WTC11 (cell line): ENCODE measurements at regions not wholly inside any gene's neighbourhood (a gene's known extent, or its start where the extent isn't known, plus 50 kb on each side); places are given as distances from the start of the nearest gene placed in this dataset.

Experiments used
- ATAC-seq: fragments of 200-7000 bp; cut with Tn5 transposase; 2 replicates; pipeline ENCODE4 v1.10.0; 2021; ENCODE audit warnings: mild to moderate bottlenecking, moderate library complexity
- CTCF ChIA-PET: fragments of 300-600 bp; sonication (Branson Sonifier 250); formaldehyde crosslinking; loops from one replicate; lab custom pipeline; 2021; ENCODE audit warnings: antibody characterized with exemption; lab: Charles Lee
- POLR2A ChIA-PET: fragments of 350-600 bp; sonication (Branson Sonifier 250); formaldehyde crosslinking; loops from one replicate; lab custom pipeline; 2021; ENCODE audit warnings: antibody characterized with exemption; lab: Charles Lee
- DNase-seq: peaks from one replicate; pipeline ENCODE4 v3.0.0; 2021; ENCODE audit warnings: low spot score
- H3K27ac Mint-ChIP-seq: 2 replicates; pipeline ENCODE4 v1.8.0; 2021; ENCODE audit warnings: mixed read lengths
- H3K27me3 Mint-ChIP-seq: 2 replicates; pipeline ENCODE4 v1.8.0; 2021; ENCODE audit warnings: low read depth, mild to moderate bottlenecking, moderate library complexity, mixed read lengths
- H3K36me3 Mint-ChIP-seq: 2 replicates; pipeline ENCODE4 v1.8.0; 2021; ENCODE audit warnings: mixed read lengths
- H3K4me1 Mint-ChIP-seq: 2 replicates; pipeline ENCODE4 v1.8.0; 2022; ENCODE audit warnings: mixed read lengths
- H3K4me3 Mint-ChIP-seq: 2 replicates; pipeline ENCODE4 v1.8.0; 2021; ENCODE audit warnings: mild to moderate bottlenecking, moderate library complexity, mixed read lengths
- H3K9me3 Mint-ChIP-seq: 2 replicates; pipeline ENCODE4 v1.8.0; 2021; ENCODE audit warnings: mixed read lengths
- CREM ChIP-seq: sonication (generic); formaldehyde crosslinking; IDR thresholded peaks from 2 replicates; pipeline ENCODE4 v1.8.1; 2022; ENCODE audit warnings: mild to moderate bottlenecking, missing genetic modification reagents, moderate library complexity
- EMX1 ChIP-seq: fragments of 250-450 bp; sonication (Bioruptor Pico); IDR thresholded peaks from 2 replicates; pipeline ENCODE4 v1.8.0; 2021; ENCODE audit warnings: mild to moderate bottlenecking
- ETV6 ChIP-seq: sonication (generic); formaldehyde crosslinking; IDR thresholded peaks from 2 replicates; pipeline ENCODE4 v1.8.1; 2022; ENCODE audit warnings: mild to moderate bottlenecking, missing genetic modification reagents
- GTF2I ChIP-seq: fragments of 250-450 bp; sonication (Bioruptor Pico); conservative IDR thresholded peaks from 2 replicates; pipeline ENCODE4 v1.4.0; 2021; ENCODE audit warnings: mild to moderate bottlenecking
- NFATC4 ChIP-seq: fragments of 250-450 bp; sonication (Bioruptor Pico); IDR thresholded peaks from 2 replicates; pipeline ENCODE4 v1.9.0; 2021; ENCODE audit warnings: mild to moderate bottlenecking
- PRRX2 ChIP-seq: fragments of 250-450 bp; sonication (Bioruptor Pico); IDR thresholded peaks from 2 replicates; pipeline ENCODE4 v1.8.0; 2021; ENCODE audit warnings: mild to moderate bottlenecking
- RORB ChIP-seq: fragments of 250-450 bp; sonication (Bioruptor Pico); IDR thresholded peaks from 2 replicates; pipeline ENCODE4 v1.9.0; 2021; ENCODE audit warnings: mild to moderate bottlenecking
- TEAD4 ChIP-seq: sonication (generic); formaldehyde crosslinking; IDR thresholded peaks from 2 replicates; pipeline ENCODE4 v1.8.0; 2022; ENCODE audit warnings: mild to moderate bottlenecking, missing genetic modification reagents
- ZNF138 ChIP-seq: sonication (generic); formaldehyde crosslinking; conservative IDR thresholded peaks from 2 replicates; pipeline ENCODE4 v1.8.1; 2022; ENCODE audit warnings: mild to moderate bottlenecking, moderate library complexity, missing genetic modification reagents
- ZNF232 ChIP-seq: sonication (generic); formaldehyde crosslinking; IDR thresholded peaks from 2 replicates; pipeline ENCODE4 v1.8.0; 2022; ENCODE audit warnings: mild to moderate bottlenecking, missing genetic modification reagents
- TF ChIP-seq, protein P1 (sequence below): sonication (generic); formaldehyde crosslinking; IDR thresholded peaks from 2 replicates; pipeline ENCODE4 v1.8.0; 2022; ENCODE audit warnings: mild to moderate bottlenecking, missing genetic modification reagents
- TF ChIP-seq, protein P2 (sequence below): sonication (generic); formaldehyde crosslinking; conservative IDR thresholded peaks from 2 replicates; pipeline ENCODE4 v1.8.1; 2023; ENCODE audit warnings: mild to moderate bottlenecking, low read depth, missing genetic modification reagents, moderate library complexity
- TF ChIP-seq, protein P3 (sequence below): sonication (generic); formaldehyde crosslinking; IDR thresholded peaks from 2 replicates; pipeline ENCODE4 v1.8.1; 2023; ENCODE audit warnings: mild to moderate bottlenecking, missing genetic modification reagents
- TF ChIP-seq, protein P4 (sequence below): sonication (generic); formaldehyde crosslinking; IDR thresholded peaks from 2 replicates; pipeline ENCODE4 v1.8.0; 2023; ENCODE audit warnings: mild to moderate bottlenecking, missing genetic modification reagents
- TF ChIP-seq, protein P5 (sequence below): fragments of 250-450 bp; sonication (Bioruptor Pico); IDR thresholded peaks from 2 replicates; pipeline ENCODE4 v1.9.0; 2021; ENCODE audit warnings: moderate library complexity, mild to moderate bottlenecking, inconsistent platforms, borderline replicate concordance
- TF ChIP-seq, protein P6 (sequence below): sonication (generic); formaldehyde crosslinking; IDR thresholded peaks from 2 replicates; pipeline ENCODE4 v1.8.1; 2023; ENCODE audit warnings: mild to moderate bottlenecking, missing genetic modification reagents, moderate library complexity

DNA sequence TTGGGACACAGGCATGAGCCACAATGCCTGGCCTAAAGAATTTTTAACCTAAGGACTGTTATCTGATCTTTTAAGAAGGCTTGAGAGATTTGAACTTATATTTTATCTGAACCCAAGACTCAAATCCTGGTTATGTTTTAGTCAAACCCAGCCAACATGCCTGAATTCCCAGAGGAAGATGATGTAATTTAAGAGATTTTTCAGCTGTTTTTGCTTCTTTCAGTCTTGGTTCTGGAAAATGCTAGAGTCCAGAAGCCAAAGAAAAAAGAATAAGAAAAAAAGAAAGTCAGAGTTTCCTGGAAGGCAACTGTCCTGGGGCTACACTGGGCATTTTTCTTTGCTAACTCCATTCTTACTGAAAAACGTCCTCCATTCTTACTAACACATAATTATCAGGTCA lies 85.8 kb downstream of the SNX18 start (continued):
- TF ChIP-seq, protein P1, sequence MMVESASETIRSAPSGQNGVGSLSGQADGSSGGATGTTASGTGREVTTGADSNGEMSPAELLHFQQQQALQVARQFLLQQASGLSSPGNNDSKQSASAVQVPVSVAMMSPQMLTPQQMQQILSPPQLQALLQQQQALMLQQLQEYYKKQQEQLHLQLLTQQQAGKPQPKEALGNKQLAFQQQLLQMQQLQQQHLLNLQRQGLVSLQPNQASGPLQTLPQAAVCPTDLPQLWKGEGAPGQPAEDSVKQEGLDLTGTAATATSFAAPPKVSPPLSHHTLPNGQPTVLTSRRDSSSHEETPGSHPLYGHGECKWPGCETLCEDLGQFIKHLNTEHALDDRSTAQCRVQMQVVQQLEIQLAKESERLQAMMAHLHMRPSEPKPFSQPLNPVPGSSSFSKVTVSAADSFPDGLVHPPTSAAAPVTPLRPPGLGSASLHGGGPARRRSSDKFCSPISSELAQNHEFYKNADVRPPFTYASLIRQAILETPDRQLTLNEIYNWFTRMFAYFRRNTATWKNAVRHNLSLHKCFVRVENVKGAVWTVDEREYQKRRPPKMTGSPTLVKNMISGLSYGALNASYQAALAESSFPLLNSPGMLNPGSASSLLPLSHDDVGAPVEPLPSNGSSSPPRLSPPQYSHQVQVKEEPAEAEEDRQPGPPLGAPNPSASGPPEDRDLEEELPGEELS (CRISPR knock-in tag) = no peak
- no peak for TF ChIP-seq CREM (CRISPR knock-in tag)

DNA sequence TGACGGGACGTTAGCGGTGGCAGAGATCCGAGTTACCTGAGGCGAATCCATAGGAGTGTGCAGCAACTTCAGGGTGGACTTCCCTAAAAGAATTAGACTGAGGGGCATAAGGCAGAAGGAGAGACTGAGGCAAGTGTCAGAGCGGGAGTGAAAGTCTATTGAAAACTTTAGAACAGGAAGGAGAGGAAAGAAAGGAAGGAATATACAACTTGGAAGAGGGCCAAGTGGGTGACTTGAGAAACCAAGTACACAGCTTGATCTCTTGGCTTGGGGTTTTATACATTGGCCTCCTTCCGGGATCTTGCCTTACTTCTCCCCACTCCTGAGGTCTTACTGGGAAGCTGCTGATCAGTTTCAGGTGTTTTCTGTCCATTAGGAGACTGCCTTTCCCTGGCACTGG lies 84.9 kb downstream of the SNX18 start:
- H3K36me3 Mint-ChIP-seq = peaks cover 3% of the 10 kb centered on the region
- TF ChIP-seq NFATC4 (CRISPR knock-in tag) = no peak
- TF ChIP-seq, protein P2, sequence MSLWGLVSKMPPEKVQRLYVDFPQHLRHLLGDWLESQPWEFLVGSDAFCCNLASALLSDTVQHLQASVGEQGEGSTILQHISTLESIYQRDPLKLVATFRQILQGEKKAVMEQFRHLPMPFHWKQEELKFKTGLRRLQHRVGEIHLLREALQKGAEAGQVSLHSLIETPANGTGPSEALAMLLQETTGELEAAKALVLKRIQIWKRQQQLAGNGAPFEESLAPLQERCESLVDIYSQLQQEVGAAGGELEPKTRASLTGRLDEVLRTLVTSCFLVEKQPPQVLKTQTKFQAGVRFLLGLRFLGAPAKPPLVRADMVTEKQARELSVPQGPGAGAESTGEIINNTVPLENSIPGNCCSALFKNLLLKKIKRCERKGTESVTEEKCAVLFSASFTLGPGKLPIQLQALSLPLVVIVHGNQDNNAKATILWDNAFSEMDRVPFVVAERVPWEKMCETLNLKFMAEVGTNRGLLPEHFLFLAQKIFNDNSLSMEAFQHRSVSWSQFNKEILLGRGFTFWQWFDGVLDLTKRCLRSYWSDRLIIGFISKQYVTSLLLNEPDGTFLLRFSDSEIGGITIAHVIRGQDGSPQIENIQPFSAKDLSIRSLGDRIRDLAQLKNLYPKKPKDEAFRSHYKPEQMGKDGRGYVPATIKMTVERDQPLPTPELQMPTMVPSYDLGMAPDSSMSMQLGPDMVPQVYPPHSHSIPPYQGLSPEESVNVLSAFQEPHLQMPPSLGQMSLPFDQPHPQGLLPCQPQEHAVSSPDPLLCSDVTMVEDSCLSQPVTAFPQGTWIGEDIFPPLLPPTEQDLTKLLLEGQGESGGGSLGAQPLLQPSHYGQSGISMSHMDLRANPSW = no peak
- TF ChIP-seq, protein P3, sequence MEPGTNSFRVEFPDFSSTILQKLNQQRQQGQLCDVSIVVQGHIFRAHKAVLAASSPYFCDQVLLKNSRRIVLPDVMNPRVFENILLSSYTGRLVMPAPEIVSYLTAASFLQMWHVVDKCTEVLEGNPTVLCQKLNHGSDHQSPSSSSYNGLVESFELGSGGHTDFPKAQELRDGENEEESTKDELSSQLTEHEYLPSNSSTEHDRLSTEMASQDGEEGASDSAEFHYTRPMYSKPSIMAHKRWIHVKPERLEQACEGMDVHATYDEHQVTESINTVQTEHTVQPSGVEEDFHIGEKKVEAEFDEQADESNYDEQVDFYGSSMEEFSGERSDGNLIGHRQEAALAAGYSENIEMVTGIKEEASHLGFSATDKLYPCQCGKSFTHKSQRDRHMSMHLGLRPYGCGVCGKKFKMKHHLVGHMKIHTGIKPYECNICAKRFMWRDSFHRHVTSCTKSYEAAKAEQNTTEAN (CRISPR knock-in tag) = no peak
- TF ChIP-seq, all 79 proteins: peak for 0
- POLR2A ChIA-PET = no interaction called here
- Mint-ChIP-seq H3K4me3 (no peak overlapping the region), H3K27ac (no peak overlapping the region), H3K9me3 (peaks cover 27% of the 10 kb centered on the region), H3K27me3 (no peaks in the 10 kb centered on the region; the same call in 1 of the 2 replicates), H3K4me1 (no peaks in the 10 kb centered on the region)
- CTCF ChIA-PET = no interaction called here
- ATAC-seq = no peak
- DNase-seq = no peak

DNA sequence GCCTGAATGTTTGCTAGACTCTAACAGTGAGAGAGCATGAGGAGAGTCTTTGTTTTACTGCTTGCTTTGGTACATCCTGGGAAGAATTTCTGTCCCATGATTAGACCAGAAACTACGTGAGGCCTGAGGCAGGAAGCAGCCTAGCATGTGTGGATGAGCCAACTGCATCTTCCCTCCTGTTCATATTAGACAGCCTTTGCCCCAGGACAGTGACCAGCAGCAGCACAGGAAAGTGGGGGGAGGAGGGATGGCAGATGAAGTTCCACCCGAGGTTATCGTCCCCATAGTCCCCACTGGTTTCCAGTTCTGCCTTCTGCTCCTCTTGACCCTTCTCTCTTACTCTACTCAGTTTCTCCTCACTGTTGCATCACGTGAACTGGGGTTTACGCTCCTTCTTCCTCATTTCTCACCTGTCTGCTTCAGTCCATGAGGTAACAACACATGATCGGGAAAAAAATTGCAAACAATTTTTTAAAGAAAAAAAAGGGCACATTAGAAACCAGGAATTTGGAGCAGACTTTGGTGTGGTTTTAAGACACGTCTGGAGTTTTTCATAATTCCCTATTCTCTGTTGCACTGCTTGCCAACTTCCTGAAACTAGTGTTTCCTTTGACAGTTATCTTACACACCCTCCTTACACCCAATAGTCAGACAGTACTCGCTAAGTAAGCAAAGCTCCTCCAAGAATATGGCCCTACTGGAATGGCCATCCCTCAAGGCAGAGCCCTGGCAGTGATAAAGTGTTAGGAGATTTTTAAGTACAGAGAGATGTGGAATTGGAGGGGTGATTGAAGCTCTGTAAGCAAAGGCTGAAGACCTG lies 84.1 kb downstream of the SNX18 start:
- Mint-ChIP-seq H3K4me3 (no peak overlapping the region), H3K4me1 (no peaks in the 10 kb centered on the region), H3K27me3 (no peaks in the 10 kb centered on the region; the same call in 1 of the 2 replicates), H3K9me3 (peaks cover 35% of the 10 kb centered on the region), H3K36me3 (peaks cover 6% of the 10 kb centered on the region), H3K27ac (no peak overlapping the region)
- CTCF ChIA-PET = no interaction called here
- POLR2A ChIA-PET = no interaction called here
- ATAC-seq = no peak
- no peak for DNase-seq
- TF ChIP-seq ETV6 (CRISPR knock-in tag) = no peak
- no peak for TF ChIP-seq ZNF138 (CRISPR knock-in tag)
- no peak for TF ChIP-seq TEAD4 (CRISPR knock-in tag)
- no peak for TF ChIP-seq GTF2I (CRISPR knock-in tag)
- TF ChIP-seq, protein P4, sequence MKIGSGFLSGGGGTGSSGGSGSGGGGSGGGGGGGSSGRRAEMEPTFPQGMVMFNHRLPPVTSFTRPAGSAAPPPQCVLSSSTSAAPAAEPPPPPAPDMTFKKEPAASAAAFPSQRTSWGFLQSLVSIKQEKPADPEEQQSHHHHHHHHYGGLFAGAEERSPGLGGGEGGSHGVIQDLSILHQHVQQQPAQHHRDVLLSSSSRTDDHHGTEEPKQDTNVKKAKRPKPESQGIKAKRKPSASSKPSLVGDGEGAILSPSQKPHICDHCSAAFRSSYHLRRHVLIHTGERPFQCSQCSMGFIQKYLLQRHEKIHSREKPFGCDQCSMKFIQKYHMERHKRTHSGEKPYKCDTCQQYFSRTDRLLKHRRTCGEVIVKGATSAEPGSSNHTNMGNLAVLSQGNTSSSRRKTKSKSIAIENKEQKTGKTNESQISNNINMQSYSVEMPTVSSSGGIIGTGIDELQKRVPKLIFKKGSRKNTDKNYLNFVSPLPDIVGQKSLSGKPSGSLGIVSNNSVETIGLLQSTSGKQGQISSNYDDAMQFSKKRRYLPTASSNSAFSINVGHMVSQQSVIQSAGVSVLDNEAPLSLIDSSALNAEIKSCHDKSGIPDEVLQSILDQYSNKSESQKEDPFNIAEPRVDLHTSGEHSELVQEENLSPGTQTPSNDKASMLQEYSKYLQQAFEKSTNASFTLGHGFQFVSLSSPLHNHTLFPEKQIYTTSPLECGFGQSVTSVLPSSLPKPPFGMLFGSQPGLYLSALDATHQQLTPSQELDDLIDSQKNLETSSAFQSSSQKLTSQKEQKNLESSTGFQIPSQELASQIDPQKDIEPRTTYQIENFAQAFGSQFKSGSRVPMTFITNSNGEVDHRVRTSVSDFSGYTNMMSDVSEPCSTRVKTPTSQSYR (CRISPR knock-in tag) = no peak
- no peak for TF ChIP-seq ZNF232 (CRISPR knock-in tag)
- TF ChIP-seq, protein P5, sequence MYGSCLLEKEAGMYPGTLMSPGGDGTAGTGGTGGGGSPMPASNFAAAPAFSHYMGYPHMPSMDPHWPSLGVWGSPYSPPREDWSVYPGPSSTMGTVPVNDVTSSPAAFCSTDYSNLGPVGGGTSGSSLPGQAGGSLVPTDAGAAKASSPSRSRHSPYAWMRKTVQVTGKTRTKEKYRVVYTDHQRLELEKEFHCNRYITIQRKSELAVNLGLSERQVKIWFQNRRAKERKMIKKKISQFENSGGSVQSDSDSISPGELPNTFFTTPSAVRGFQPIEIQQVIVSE (CRISPR knock-in tag) = no peak
- TF ChIP-seq, protein P6, sequence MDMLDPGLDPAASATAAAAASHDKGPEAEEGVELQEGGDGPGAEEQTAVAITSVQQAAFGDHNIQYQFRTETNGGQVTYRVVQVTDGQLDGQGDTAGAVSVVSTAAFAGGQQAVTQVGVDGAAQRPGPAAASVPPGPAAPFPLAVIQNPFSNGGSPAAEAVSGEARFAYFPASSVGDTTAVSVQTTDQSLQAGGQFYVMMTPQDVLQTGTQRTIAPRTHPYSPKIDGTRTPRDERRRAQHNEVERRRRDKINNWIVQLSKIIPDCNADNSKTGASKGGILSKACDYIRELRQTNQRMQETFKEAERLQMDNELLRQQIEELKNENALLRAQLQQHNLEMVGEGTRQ (CRISPR knock-in tag) = no peak
- no peak for TF ChIP-seq RORB (CRISPR knock-in tag)
- TF ChIP-seq, protein P1 (CRISPR knock-in tag) = no peak
- TF ChIP-seq EMX1 = no peak
- TF ChIP-seq PRRX2 = no peak
- TF ChIP-seq, protein P3 (CRISPR knock-in tag) = no peak
